GM19240 (cell line): ENCODE measurements at regions not wholly inside any gene's neighbourhood (a gene's known extent, or its start where the extent isn't known, plus 50 kb on each side); places are given as distances from the start of the nearest gene placed in this dataset.
"Not testable (repeated sequence)": the region's sequence is repeated elsewhere in the genome, so short reads cannot be mapped to it uniquely, and the experiment has no call there.

Experiments used
- DNase-seq: peaks from one replicate; pipeline ENCODE4 v3.0.0; 2011; ENCODE audit warnings: low spot score; ENCODE audit not compliant: insufficient read length

- DNase-seq, result no peak
Measured at GRCh38 chr11:123344790-123345357, 85.2 kb upstream of the GRAMD1B start.

GRCh38 chr11:123344188-123344587 is 85.9 kb upstream of the GRAMD1B start:
- DNase-seq, result not testable (repeated sequence)

DNA sequence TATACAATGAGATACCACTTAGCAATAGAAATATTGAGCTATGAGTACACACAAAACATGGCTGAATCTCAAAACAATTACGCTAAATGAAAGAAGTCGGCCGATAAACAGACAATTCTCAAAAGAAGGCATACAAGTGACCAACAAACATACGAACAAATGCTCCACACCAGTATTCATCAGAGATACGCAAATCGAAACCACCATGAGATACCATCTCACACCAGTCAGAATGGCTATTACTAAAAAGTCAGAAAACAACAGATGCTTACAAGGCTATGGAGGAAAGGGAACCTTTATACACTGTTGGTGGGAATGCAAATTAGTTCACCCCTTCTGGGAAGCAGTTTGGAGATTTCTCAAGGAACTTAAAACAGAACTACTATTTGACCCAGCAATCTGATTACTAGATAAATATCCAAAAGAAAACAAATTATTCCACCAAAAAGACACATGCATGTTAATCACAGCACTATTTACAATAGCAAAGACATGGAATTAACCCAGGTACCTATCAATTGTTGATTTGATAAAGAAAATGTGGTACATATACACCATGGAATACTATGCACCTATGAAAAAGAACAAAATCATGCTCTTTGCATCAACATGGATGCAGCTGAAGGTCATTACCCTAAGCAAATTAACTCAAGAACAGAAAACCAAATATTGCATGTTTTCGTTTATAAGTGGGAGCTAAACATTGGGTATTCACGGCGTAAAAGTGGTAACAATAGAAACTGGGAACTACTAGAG is 90.9 kb upstream of the GRAMD1B start:
- no peak for DNase-seq

DNA sequence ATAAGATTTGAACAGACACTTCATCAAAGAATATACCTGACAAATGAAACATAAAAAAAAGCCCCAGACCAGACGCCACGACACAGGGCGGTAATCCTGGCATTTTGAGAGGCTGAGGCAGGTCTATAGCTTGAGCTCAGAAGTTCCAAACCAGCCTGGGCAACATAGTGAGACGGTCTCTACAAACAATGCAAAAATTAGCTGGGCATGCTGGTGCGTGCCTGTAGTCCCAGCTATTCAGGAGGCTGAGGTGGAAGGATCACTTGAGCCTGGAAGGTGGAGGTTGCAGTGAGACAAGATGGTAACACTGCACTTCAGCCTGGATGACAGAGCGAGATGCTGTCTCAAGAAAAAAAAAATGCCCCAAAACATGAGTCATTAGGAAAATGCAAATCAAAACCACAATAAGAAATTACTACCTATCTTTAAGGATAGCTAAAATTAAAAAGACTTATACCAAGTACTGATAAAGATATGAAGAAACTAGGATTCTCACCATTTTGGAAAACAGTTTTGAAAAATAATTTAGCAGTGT is 91.7 kb upstream of the GRAMD1B start:
- no peak for DNase-seq

- no peak for DNase-seq
Measured at GRCh38 chr11:123334925-123335324, 95.1 kb upstream of the GRAMD1B start.

DNA sequence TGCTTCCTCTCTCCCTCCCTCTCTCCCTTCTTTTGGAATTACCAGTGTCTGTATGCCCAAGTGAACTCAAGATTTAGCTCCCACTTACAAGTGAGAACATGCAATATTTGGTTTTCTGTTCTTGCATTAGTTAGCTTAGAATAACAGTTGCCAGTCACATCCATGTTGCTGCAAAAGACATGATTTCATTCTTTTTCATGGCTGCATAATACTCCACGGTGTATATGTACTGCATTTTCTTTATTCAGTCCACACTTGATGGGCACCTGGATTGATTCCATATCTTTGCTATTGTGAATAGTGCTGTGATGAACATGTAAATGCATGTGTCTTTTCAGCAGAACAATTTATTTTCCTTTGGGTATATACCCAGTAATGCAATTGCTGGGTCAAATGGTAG is 97.5 kb upstream of the GRAMD1B start:
- DNase-seq, result not testable (repeated sequence)

DNA sequence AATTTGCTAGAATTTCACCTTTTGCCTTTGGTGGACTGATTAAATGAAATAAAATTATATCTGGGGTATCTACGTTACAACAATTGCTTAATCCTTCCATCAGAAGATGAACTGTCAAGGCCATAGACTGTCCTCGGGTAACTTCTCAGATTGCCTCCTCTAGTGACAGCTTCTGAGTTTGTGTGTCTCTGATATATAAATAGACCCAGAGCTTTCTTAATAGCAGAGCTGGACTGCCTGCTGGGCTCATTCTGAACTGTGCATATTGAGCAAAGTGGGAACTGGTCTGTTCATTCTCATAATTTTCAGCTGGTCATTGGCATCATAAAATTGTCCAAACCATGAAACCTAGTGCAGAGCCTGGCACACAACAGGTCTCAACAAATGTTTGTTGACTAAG is 99.1 kb upstream of the GRAMD1B start:
- DNase-seq, result no peak

DNA sequence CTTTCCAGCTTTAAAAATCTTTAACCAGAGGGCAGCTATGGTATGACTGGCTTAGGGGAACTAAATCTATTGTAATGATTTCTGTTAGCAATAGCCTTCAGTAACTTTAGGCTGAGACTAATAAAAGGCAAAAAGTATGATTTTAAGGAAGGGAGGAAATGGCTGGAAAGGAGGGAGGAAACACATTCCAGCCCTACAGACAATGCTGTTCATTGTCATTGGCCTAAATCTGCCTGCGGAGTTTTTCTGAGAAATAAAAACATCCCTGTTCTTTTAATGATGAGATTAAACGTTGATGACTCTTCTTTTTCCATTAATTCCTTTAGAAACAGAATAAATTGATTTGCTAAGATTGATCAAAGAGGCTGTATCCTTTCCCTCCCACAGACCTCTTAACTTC is 99.6 kb upstream of the GRAMD1B start:
- DNase-seq, result no peak

DNA sequence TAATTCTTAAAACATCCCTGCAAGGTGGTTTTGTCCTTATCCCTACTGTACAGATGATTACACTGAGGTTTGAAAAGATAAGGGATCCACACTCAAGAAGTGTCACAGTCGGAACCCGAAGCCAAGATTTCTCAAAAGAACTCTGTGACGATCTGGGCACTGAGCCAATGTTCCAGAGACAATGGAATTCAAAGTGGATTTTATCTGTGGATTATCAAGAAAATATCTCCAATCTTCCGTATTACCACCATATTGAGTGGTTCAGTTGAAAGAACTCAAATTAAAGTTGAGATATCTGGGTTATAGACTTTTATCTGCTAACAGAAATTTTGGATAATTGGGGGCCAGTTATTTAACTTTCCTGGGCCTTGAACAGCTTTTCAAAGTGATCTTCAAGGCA is 100.0 kb upstream of the GRAMD1B start:
- DNase-seq, result no peak

GRCh38 chr11:123328281-123328867 is 101.7 kb upstream of the GRAMD1B start:
- no peak for DNase-seq

GRCh38 chr11:123325533-123325932 is 104.5 kb upstream of the GRAMD1B start:
- no peak for DNase-seq

- no peak for DNase-seq
Measured at GRCh38 chr11:123323568-123323967, 106.5 kb upstream of the GRAMD1B start.

DNA sequence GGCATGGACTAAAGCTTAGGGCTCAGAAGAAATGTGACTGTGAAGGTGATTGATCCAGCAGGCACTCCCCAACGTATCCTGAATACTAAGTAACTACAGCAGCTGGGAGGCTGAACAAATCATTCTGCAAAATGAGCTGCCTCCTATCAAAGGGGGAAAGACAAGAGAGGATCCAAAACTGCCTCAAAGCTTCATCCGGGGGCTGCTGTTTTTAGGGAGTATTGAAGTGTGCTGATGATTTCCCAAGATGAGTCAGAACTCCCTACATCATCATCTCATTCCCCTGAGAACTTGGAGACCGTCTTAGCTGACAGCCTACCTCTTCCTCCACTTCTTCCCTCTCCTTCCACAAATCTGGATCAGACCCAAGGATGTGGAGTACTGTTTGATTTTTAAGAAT is 108.4 kb upstream of the GRAMD1B start:
- DNase-seq, result no peak

DNA sequence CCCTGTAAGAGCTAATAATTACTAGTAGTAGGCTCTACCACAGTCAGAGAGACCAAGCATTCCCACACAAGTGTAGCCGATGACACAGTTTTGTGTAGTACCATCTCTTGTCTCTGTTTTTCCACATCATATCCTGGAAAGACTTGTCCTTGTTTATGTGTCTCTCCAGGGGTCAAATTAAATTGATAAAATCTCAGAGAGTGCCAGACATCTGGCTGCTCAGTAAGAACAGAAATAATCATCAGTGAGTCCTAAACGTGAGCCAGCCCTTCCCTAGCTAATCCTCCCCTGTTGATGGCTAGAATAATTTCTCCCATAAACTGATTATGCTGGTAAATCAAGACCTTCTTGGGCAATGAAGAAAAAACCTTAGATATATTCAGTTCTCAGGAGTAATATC is 111.4 kb upstream of the GRAMD1B start:
- DNase-seq, result no peak

GRCh38 chr11:123318132-123318531 is 111.9 kb upstream of the GRAMD1B start:
- not testable (repeated sequence) for DNase-seq

GRCh38 chr11:123316003-123316402 is 114.1 kb upstream of the GRAMD1B start:
- no peak for DNase-seq

DNA sequence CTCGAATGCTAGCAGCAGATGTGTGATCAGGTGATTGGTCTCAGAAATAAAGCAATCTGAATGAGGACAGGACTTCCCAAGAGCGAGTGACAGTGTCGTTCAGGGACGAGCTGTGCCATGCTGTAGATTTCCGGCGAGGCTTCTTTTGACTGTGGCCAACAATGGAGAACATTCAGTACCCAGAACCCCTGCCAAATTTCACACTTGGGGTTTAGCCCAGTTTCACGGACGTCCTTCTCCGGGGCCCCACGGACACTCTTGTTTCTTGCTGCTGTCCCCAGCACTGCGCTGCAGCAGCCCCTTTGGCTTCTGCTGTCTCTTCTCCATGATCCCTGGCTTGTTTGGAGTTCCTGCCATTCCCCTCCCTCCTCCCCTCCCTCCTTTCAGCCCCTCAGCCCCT is 115.1 kb upstream of the GRAMD1B start:
- DNase-seq, result no peak

DNA sequence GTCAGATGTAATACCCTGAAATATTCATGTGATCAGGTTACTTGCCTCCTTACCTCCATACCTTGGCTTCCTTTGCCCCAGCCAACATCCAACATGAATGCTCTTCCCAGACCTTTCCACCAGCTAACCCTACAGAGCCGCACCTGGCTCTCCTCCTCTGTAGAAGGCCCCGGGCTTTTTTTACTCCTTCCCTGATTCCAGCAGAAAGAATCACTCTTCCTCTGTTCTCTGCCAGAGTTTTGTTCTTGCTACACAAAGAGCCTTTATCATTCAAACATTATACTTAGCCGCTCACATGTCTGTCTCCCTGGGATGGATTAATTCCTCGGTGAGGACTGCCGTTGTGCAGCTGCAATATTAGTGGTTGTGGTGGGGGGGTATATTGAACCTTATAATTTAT is 116.8 kb upstream of the GRAMD1B start:
- DNase-seq, result no peak

GRCh38 chr11:123308077-123308476 is 113.0 kb upstream of the CLMP start:
- DNase-seq, result no peak

GRCh38 chr11:123307276-123307675 is 112.2 kb upstream of the CLMP start:
- DNase-seq, result no peak

DNA sequence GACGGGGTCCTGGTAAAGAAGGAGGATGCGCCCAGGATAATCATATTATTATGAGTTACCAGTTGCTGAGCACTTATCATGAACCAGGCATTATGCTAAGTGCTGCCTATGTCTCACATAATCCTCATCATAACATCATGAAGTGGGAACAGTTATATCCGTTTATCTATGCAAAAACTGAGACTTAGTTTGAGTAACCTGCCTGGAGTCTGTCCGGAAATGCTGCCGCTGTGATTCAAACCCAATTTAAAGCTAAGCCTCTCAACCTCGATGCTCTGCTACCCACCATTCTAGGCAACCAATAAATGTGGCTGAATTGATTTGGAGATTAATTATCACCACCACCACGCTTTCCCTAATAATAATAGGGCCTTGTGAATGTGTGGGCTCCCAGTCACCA is 111.5 kb upstream of the CLMP start:
- no peak for DNase-seq

GRCh38 chr11:123305601-123306375 is 110.7 kb upstream of the CLMP start:
- no peak for DNase-seq
